Tongue (tissue), 1 donor: ENCODE measurements at regions not wholly inside any gene's neighbourhood (a gene's known extent, or its start where the extent isn't known, plus 50 kb on each side); places are given as distances from the start of the nearest gene placed in this dataset.
A peak's percentile ranks its signal among the peaks of the same experiment; 100 is the strongest.

Source experiments
- DNase-seq: peaks from one replicate; pipeline ENCODE4 v3.0.0-alpha.2; 2015

DNA sequence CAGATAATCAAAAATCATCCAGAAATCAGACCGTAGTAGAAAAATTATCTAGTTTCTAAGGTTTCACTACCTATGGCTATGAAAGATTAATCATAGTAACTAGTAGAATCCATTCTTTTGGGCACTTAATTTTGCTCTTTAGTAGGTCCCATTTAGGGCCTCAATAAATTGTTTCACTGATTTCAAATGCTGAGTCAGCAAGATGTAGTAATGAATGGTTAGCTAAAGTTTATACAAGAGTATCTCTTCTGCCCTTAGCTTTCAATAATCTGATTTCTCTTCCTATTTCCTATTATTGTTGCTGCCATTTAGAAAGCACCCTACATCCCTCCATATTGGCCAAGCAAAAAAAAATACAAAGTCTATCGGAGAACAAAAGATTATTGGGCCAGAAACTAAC is 283.2 kb upstream of the PCDH10 start:
- DNase-seq = no peak

DNA sequence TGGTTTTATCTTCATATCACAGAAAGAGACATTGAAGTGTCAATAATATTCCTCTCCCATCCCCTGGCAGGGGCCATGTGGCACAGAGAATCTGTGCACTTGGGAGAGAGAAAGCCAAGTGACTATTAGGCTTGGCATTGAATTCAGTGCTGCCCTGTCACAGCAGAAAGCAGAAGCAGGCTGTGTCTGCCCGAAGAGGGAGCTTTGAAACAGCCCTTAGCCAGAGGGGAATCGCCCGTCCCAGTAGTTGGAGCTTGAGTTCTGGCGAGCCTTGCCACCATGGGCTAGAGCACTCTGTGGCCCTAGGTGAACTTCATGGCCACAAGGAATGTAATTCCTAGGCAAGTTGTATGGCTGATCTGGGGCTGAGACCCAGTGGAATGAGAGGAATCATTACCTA is 282.5 kb upstream of the PCDH10 start:
- DNase-seq = no peak

- no peak for DNase-seq
Observed at GRCh38 chr4:132893787-132894186, 255.3 kb upstream of the PCDH10 start.

DNA sequence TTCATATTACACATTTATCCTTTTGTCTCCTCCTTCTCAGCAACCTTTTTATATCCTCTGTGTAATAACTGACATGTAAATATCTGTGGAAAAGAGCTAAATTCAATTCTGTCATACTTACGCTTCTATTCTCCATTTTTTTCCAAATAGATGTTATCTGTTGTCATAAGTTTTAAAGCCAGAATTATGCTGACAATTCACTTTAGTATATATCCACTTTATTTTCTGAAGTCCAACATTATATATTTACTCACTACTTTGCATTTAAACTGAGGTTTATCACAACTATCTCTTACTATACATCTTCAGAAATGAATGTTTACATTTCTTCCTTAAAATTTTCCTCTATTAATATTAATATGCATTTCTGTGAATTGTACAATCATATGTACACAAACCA is 247.9 kb upstream of the PCDH10 start:
- no peak for DNase-seq

DNA sequence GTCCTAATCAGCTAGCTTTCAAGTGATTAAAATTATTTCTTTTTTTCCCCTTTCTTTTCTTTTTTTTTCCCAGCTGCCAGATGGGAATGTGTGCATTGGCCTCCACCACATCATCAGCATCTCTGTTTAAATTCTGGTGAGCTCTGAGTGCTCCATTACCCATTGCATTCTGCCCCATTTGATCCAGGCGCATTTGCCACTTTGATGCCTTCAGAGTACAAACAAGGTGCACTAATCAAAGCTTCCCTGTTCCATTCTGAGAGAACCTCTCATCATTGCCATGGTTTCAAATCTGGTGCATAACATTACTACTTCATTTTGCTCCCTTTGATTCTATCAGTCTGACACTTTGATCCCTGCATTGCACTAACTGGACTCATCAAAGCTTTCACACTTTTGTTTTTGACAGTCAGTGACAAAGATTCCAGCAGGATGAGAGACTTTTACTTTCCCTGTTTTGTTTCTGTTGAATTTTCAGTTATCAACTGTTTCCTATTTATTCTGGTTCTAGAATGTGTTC is 238.8 kb upstream of the PCDH10 start:
- no peak for DNase-seq

DNA sequence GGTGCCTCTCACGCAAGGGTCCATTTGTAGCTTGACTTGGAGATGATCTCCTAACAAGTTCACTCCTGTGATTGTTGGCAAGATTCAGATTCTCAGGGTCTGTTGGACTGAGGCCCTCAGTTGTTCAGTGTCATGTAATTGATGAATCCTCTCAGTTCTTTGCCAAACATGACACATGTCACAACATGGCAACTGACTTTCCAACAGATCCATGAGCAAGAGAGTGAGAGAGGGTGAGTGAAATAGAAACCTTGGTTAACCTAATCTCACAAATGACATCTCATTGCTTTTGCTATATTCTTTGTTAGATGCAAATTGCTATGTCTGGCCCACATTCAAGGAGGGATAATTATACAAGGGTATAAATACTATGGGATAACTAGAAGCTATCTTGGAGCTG is 231.0 kb upstream of the PCDH10 start:
- DNase-seq = no peak

GRCh38 chr4:132923516-132923915 is 225.6 kb upstream of the PCDH10 start:
- no peak for DNase-seq

DNA sequence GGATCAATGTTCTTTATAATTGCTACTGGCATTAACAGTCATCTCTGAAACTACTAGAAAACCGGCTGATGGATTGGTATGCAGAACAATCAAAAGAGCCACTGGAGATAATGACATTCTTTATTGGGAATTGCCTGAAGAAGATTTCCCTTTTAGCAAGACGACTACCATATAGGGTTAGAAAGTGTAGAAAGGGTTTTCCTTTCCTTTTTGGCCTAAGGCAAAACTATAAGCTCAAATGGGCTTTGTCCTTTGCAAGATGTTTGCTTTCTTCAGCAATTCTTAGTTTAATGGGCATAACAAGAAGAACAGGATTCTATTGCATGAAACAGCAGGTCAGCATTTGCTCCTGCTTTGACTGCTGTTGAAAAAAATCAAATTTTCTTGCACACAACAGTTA is 214.2 kb upstream of the PCDH10 start:
- peak; percentile 19 for DNase-seq

- no peak for DNase-seq
Observed at GRCh38 chr4:132955146-132955545, 193.9 kb upstream of the PCDH10 start.

DNA sequence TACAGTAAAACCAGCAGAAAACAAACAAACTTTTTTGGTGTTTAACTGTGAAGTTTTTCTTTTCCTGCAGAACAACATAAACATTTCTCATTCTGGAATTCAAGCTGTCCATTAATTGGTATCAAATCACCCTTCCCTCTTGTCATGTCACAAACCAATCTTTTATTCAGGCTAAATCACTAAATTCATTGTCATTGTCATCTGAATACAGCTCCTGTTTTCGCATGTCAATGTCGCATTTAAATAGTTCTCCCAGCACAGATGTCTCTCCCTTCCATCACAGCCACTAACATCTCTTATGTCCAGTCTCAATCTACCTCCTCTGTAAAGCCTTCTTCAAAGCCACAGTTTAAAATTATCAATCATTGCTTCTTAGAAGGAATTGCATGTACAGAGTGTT is 192.1 kb upstream of the PCDH10 start:
- DNase-seq = no peak

GRCh38 chr4:132958457-132959263 is 190.4 kb upstream of the PCDH10 start:
- no peak for DNase-seq

- no peak for DNase-seq
Observed at GRCh38 chr4:132981611-132982010, 167.5 kb upstream of the PCDH10 start.

- DNase-seq = no peak
Observed at GRCh38 chr4:132982151-132982550, 166.9 kb upstream of the PCDH10 start.

DNA sequence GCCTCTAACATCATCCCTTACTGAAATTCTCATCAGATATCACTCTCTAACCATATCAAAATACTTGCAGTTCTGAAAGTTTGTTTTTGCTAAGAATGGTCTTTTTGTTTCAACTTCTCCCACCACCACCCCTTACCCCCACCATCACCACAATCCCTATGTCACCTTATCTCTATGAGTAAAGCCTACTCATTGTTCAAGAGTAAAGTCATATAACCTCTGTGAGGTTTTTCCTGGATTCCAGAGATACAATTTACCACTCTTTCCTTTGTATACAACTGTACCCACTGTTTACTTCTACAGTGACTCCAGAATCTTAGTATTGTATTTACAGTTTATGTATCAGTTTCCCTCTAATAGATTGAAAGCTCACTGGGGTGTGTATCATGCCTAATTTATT is 158.0 kb upstream of the PCDH10 start:
- no peak for DNase-seq

DNA sequence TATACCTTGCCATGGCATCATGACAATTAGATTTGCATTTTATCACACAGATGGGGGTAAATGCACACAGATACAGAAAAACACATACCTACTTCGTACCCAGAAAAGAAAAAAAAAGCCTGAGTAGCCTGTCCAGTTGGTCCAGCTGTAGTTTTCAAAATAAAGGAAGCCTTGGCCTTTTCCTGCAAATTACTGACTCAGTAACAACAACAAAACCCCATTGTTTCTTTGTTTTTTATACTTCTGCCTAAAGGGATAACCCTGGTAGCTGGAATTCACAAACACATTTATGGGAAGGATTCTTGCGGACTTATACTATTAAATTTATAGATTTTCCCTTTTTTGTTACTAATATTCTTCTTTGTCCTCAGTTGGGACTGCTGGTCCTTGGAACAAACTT is 156.4 kb upstream of the PCDH10 start:
- DNase-seq = no peak

DNA sequence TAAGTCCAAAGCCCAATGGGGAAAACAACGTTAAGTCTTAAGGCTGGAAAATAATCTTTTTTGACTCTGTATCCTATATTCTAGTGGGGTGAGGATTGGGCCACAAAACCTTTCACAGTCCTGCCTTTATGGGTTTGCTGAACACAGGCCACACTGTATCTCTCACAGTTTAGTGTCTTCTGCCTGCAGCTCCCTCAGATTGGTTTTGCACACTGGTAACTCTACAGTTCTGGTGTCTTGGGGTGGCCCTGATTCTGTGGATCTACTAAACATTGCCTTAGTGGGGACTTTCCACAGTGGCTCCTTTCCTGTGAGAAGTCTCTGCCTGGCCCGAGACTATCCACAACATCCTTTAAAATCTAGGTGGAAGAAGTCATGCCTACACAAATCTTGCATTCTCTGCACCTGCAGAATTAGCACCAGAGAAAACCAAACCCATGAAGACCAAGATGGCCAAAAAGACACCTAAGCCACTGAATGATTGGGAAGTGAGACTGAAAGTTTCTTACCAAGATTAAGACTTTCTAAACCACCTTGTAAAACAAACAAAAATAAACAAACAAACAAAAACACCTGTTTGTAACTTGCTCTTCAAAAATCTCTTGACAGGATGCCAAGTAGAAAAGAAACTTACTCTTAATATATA is 150.4 kb upstream of the PCDH10 start:
- no peak for DNase-seq

DNA sequence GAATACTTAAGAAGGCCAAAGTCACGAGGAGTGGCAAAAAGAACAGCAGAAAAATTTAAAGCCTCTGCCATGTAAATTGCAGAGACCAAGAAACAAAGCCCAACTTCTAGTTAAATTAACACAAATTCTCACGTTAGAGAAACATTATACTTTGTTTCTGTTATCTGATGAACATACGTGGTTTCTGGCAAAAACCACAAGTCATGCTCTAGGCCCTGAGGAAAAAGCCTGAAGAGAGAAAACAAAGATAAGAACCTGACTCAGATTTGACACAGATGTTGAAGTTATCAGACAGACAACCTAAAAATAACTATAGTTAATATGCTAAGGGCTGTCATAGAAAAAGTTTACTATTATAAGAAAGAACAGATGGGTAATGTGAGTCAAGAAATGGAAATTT is 149.1 kb upstream of the PCDH10 start:
- no peak for DNase-seq

- DNase-seq = no peak
Observed at GRCh38 chr4:133003169-133003568, 145.9 kb upstream of the PCDH10 start.

- DNase-seq = peak; percentile 23
Observed at GRCh38 chr4:133014473-133015135, 134.5 kb upstream of the PCDH10 start.

GRCh38 chr4:133045288-133045687 is 103.8 kb upstream of the PCDH10 start:
- DNase-seq = no peak

- no peak for DNase-seq
Observed at GRCh38 chr4:133046156-133046555, 102.9 kb upstream of the PCDH10 start.

GRCh38 chr4:133058701-133059100 is 90.4 kb upstream of the PCDH10 start:
- DNase-seq = peak; percentile 0

DNA sequence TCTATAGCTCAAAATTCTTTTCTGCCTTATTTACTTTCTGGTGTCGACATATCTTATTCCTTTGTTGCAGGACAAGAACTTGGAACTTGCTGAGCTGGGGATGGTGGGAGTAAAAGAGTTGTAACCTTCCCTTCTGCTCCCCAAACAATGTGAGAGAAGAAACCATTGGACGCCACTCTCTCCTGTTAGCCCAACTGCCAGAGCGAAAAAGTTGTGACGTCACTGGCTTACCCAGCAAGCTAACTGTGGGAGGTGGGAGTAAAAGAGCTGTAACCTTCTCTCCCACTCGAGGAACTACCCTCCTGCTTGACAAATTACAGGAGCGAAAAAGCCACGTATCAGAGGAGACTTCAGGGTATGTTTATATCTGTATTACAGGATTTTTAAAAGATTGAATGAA is 90.0 kb upstream of the PCDH10 start:
- DNase-seq = no peak
